Ammon's horn (tissue), 1 donor: ENCODE measurements at regions not wholly inside any gene's neighbourhood (a gene's known extent, or its start where the extent isn't known, plus 50 kb on each side); places are given as distances from the start of the nearest gene placed in this dataset.

Experiments
- DNase-seq: peaks from one replicate; pipeline ENCODE4 v3.0.0-alpha.2; 2016; ENCODE audit warnings: low spot score

- no peak for DNase-seq
These were observed 1375.0 kb downstream of the EPHA7 start for GRCh38 chr6:92044312-92044711.

- DNase-seq, result no peak
These were observed 1375.6 kb downstream of the EPHA7 start for GRCh38 chr6:92043777-92044176.

- no peak for DNase-seq
These were observed 1392.5 kb downstream of the EPHA7 start for GRCh38 chr6:92026878-92027277.

GRCh38 chr6:92024881-92025280 is 1394.5 kb downstream of the EPHA7 start:
- DNase-seq, result no peak

- no peak for DNase-seq
These were observed 1395.2 kb downstream of the EPHA7 start for GRCh38 chr6:92024110-92024509.

- no peak for DNase-seq
These were observed 1395.9 kb downstream of the EPHA7 start for GRCh38 chr6:92023410-92023966.

GRCh38 chr6:92011681-92012245 is 1407.6 kb downstream of the EPHA7 start:
- DNase-seq, result no peak

- no peak for DNase-seq
These were observed 1410.4 kb downstream of the EPHA7 start for GRCh38 chr6:92008757-92009502.

GRCh38 chr6:92000112-92000511 is 1413.2 kb upstream of the MAP3K7 start:
- no peak for DNase-seq

- no peak for DNase-seq
These were observed 1407.9 kb upstream of the MAP3K7 start for GRCh38 chr6:91994787-91995186.

- no peak for DNase-seq
These were observed 1395.7 kb upstream of the MAP3K7 start for GRCh38 chr6:91982559-91982958.

- no peak for DNase-seq
These were observed 1389.9 kb upstream of the MAP3K7 start for GRCh38 chr6:91976797-91977196.

GRCh38 chr6:91970700-91971099 is 1383.8 kb upstream of the MAP3K7 start:
- DNase-seq, result no peak

GRCh38 chr6:91965872-91966271 is 1379.0 kb upstream of the MAP3K7 start:
- DNase-seq, result no peak

GRCh38 chr6:91961671-91962070 is 1374.8 kb upstream of the MAP3K7 start:
- DNase-seq, result no peak

- DNase-seq, result no peak
These were observed 1374.4 kb upstream of the MAP3K7 start for GRCh38 chr6:91961236-91961635.

GRCh38 chr6:91941838-91942237 is 1355.0 kb upstream of the MAP3K7 start:
- DNase-seq, result no peak

- no peak for DNase-seq
These were observed 1353.9 kb upstream of the MAP3K7 start for GRCh38 chr6:91940801-91941200.

- no peak for DNase-seq
These were observed 1340.0 kb upstream of the MAP3K7 start for GRCh38 chr6:91926827-91927226.

GRCh38 chr6:91926361-91926760 is 1339.5 kb upstream of the MAP3K7 start:
- no peak for DNase-seq

- no peak for DNase-seq
These were observed 1325.1 kb upstream of the MAP3K7 start for GRCh38 chr6:91911945-91912344.

- DNase-seq, result no peak
These were observed 1317.8 kb upstream of the MAP3K7 start for GRCh38 chr6:91904586-91905164.

GRCh38 chr6:91895599-91896285 is 1308.9 kb upstream of the MAP3K7 start:
- no peak for DNase-seq
